ENCODE measurements at regions not wholly inside any gene's neighbourhood (a gene's known extent, or its start where the extent isn't known, plus 50 kb on each side); places are given as distances from the start of the nearest gene placed in this dataset.

DNA sequence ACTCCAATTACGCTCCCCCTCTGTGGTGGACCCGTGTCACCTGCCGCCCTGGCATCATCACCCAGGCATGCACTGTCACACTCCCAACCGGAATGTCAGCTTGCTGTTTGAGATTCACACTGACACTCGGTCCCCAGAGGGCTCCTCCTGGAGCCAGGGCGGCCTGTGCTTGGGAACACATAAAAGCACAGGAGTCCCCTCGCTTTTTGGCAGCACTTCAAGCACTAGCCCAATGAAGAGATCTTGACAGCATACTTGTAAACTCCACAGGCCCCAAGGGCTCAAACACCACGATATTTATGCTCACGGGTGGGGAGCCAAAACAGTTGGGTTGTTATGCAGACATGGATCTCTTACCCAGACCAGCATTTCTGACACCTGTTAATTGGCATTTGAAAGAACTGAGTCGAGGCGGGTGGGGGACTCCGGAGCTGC lies 90.8 kb upstream of the EGFLAM start:
- TF ChIP-seq, protein P1, sequence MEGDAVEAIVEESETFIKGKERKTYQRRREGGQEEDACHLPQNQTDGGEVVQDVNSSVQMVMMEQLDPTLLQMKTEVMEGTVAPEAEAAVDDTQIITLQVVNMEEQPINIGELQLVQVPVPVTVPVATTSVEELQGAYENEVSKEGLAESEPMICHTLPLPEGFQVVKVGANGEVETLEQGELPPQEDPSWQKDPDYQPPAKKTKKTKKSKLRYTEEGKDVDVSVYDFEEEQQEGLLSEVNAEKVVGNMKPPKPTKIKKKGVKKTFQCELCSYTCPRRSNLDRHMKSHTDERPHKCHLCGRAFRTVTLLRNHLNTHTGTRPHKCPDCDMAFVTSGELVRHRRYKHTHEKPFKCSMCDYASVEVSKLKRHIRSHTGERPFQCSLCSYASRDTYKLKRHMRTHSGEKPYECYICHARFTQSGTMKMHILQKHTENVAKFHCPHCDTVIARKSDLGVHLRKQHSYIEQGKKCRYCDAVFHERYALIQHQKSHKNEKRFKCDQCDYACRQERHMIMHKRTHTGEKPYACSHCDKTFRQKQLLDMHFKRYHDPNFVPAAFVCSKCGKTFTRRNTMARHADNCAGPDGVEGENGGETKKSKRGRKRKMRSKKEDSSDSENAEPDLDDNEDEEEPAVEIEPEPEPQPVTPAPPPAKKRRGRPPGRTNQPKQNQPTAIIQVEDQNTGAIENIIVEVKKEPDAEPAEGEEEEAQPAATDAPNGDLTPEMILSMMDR (IDR thresholded peaks at IDR 0.05; ENCODE audit: control insufficient read depth, insufficient read depth, low read depth, low read length, missing control alignments) = no peak
- no peak overlapping the region for H3K4me3 ChIP-seq (ENCODE audit: control insufficient read depth, low read depth, low read length)
- DNase-seq (ENCODE audit: low read depth) = no peak

DNA sequence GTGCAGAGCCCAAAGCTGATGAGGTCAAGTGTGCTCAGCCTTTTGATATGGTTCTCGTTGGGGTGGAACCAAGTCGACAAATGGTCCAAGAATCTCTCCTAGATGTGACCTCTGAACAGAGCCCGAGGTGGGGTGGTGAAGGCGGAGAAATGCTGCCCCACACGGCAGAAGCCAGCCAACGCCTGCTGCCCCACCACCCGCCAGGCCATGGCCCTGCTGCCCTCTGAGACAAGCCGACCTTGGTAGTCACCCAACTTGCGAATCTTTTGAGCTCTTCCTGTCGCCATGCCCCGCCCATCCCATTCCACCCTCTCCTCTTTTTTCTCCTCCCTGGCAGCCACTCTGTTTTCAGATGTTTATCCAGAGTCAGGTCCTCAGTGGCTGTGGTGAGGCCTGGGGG lies 91.5 kb upstream of the EGFLAM start:
- no peak overlapping the region for H3K4me3 ChIP-seq (ENCODE audit: control insufficient read depth, low read depth, low read length)
- TF ChIP-seq, protein P1 (IDR thresholded peaks at IDR 0.05; ENCODE audit: control insufficient read depth, insufficient read depth, low read depth, low read length, missing control alignments) = no peak
- no peak for DNase-seq (ENCODE audit: low read depth)

DNA sequence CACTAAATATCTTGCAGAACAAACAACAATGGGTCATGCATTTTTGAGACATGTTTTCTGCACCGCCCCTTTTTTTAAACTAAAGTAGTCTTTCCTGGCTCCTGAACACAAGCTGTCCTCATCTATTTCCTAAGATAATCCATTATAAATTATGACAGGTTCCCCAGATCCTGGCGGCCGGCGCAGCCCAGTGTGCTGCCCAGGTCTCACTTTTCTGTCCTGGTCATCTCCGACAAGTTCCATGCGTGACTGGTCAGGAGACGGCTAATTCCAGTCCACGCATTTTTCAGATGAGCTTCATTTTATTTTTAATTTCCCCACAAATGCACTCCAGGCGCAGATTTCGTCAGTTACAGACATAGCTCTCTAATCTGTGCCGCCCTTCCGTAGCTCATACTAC lies 92.9 kb upstream of the EGFLAM start:
- TF ChIP-seq, protein P1 (IDR thresholded peaks at IDR 0.05; ENCODE audit: control insufficient read depth, insufficient read depth, low read depth, low read length, missing control alignments) = no peak
- DNase-seq (ENCODE audit: low read depth) = no peak
- H3K4me3 ChIP-seq (ENCODE audit: control insufficient read depth, low read depth, low read length) = no peak overlapping the region

DNA sequence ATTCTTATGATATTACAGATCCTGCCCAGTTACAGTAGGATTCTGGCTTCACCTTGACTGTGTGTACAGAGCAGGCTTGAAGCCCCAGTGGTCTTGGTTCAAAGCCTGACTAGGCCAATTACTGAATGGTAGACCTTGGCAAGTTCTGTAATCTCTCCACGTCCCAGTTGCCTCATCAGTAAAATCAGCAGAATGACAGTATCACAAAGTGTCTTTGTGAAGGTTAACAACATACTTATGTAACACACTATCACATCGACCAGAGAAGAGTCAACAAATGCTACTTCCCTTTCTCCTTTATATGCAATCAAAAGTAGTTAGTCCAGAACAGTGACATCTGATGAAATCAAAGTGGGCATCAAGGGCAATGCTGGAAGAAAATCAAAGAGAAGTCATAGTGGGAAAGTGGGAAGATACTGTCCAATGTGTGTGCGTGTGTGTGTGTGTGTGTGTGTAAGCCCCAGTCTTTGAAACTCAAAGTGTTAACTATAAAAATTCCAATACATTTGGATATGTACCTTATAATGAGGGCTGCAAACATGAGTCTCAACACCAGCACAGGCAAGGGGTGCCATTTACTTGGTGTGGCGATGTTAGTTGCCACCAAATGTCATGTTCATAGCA lies 93.5 kb upstream of the EGFLAM start:
- no peak for DNase-seq (ENCODE audit: low read depth)
- TF ChIP-seq, protein P1 (IDR thresholded peaks at IDR 0.05; ENCODE audit: control insufficient read depth, insufficient read depth, low read depth, low read length, missing control alignments) = no peak
- H3K4me3 ChIP-seq (ENCODE audit: control insufficient read depth, low read depth, low read length) = no peak overlapping the region

DNA sequence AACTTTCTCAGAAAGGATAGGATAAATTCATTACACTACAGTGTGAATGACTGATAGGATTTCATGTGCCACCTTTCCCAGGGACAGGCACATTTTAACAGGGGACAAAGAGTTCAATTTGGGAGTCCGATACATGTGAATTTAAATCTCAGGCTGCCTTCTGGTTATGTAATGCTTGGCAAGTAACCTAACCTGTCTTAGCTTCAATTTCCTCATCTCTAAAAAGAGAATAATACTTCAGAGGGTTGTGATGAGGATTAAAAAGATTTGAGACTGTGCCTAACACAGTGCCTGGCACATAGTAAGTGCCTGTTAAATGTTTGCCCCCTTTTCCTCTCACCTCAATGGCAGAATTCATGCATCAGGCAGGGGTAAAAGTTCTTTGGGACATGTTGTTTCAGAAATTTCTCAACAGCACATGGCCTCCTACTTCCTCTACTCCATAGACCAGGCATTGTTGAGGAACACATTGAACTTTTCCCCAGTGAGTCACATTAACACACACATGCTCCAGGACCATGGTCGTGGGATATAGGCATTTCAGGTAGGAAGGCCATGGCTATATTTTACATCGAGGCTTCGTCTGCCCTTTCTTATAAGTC lies 94.6 kb upstream of the EGFLAM start:
- DNase-seq (ENCODE audit: low read depth) = no peak
- TF ChIP-seq, protein P1 (IDR thresholded peaks at IDR 0.05; ENCODE audit: control insufficient read depth, insufficient read depth, low read depth, low read length, missing control alignments) = no peak
- H3K4me3 ChIP-seq (ENCODE audit: control insufficient read depth, low read depth, low read length) = no peak overlapping the region

DNA sequence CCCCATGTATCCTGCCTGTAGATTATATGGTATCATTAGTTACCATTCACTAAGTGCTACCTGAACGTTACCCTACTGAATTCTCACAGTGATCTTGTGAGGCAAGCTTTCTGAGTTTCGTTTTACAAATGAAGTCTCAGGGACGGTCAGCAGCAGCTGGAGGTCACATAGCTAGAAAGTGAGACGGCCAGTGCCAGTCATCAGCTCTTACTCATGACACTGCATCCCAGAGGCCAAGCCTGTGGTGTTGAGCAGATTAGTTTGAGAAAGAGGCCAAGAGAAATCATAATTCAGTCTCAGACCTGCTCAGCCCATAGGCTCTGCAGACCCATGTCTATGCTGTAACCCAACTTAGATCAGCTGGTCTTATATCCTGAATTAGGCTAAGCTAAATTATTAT lies 95.7 kb upstream of the EGFLAM start:
- DNase-seq (ENCODE audit: low read depth) = no peak
- TF ChIP-seq, protein P1 (IDR thresholded peaks at IDR 0.05; ENCODE audit: control insufficient read depth, insufficient read depth, low read depth, low read length, missing control alignments) = no peak

More for the DNA sequence above, 95.7 kb upstream of the EGFLAM start:
- H3K4me3 ChIP-seq (ENCODE audit: control insufficient read depth, low read depth, low read length) = no peak overlapping the region
